Adipocyte (in vitro differentiated cells): ENCODE measurements at regions not wholly inside any gene's neighbourhood (a gene's known extent, or its start where the extent isn't known, plus 50 kb on each side); places are given as distances from the start of the nearest gene placed in this dataset.

Experiments used
- DNase-seq: peaks from one replicate; pipeline ENCODE4 v3.0.0-alpha.2; 2015; ENCODE audit warnings: low read depth
- H3K27me3 ChIP-seq: replicated peaks from 2 replicates; pipeline ENCODE4 v1.7.0; 2013; ENCODE audit warnings: mild to moderate bottlenecking, low read length, moderate library complexity; ENCODE audit not compliant: control insufficient read depth, insufficient read depth
- H3K36me3 ChIP-seq: 2 replicates; pipeline ENCODE4 v1.7.0; 2013; ENCODE audit warnings: low read length, mild to moderate bottlenecking, moderate library complexity; ENCODE audit not compliant: control insufficient read depth, insufficient read depth, severe bottlenecking
- H3K4me1 ChIP-seq: 2 replicates; pipeline ENCODE4 v1.7.0; 2013; ENCODE audit warnings: mild to moderate bottlenecking, low read length, moderate library complexity; ENCODE audit not compliant: control insufficient read depth, insufficient read depth
- H3K4me3 ChIP-seq: 2 replicates; pipeline ENCODE4 v1.7.0; 2013; ENCODE audit warnings: mild to moderate bottlenecking, low read length, moderate library complexity
- H3K9ac ChIP-seq: 2 replicates; pipeline ENCODE4 v1.7.0; 2013; ENCODE audit warnings: mild to moderate bottlenecking, low read length, moderate library complexity
- H3K9me3 ChIP-seq: 2 replicates; pipeline ENCODE4 v1.7.0; 2013; ENCODE audit warnings: mild to moderate bottlenecking, low read length, moderate library complexity; ENCODE audit not compliant: control insufficient read depth

DNA sequence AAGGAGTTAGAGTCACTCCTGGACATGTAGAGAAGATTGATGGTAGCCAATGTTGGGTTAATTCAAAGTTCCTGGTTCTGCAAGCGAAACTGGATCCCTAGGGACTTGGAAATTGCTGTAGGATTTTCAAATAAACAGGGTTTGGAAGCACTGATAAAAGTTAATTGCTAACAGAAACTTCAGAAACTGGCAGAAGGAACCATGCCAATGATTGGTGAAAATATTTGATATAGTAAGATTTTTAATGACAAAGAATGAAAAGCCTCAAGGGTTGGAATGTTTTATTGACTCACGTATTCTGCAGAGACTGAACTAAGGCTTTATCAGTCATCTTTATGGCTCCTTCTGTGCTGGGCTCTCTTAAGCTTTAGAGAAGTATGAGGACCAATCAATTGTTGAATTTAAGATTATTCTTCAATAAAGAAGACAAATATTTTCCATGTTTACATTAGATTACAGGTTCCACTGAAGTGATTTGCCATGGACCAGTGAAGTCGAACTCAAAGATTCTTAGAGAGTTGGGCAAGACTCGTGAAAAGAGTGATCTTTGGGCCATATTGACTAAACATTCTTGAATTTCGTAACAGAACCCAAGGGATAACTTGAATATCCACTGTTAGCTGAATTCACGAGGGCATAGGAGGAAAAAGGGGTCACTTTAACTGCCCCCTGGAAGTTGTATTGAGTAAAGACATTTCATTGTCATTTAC lies 371.4 kb downstream of the HDGFL1 start:
- Histone ChIP-seq H3K36me3 (no peaks in the 10 kb centered on the region), H3K4me1 (peaks cover 19% of the 10 kb centered on the region), H3K9ac (no peak overlapping the region), H3K9me3 (no peaks in the 10 kb centered on the region), H3K27me3 (no peaks in the 10 kb centered on the region), H3K4me3 (peak overlapping the region; percentile 48)
- peak; percentile 83 for DNase-seq

DNA sequence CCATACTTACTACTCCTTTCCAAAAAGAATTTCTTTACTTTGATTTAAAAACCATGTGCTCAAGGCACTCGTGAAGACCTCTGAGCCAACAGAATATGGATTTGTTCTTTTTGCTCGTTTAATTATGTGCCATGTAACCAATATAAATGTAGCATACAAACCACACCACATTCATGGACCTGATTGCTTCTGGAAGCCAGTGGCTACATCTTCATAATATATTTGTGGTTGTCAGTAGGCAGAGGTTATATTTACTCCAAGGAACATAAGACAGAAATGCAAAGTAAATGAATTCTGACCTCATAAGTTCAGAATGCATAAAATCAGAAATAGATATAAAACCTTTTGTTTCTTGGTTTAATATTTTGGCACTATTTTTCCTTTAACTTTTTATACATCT lies 373.0 kb downstream of the HDGFL1 start:
- Histone ChIP-seq H3K4me3 (no peak overlapping the region), H3K4me1 (peaks cover 19% of the 10 kb centered on the region), H3K9ac (no peak overlapping the region), H3K27me3 (no peaks in the 10 kb centered on the region), H3K9me3 (no peaks in the 10 kb centered on the region), H3K36me3 (no peaks in the 10 kb centered on the region)
- DNase-seq = no peak

DNA sequence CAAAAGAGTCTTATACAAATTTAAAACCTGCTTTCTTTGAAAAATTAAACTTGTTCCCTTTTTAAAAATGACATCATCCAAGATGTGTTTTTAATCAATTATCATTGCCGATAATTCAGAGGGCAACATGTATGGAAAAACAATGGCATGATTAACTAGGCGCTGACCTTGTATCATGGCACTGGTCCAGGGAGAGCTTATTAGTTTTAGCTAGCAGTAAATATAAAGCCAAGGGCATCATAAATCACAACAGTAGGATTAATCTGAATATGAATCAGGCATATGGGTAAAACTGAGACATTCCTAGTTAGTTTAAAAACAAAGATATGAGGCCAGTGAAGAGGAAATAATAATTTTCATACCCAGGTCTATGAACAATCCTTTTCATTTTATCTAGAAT lies 374.0 kb downstream of the HDGFL1 start:
- H3K9me3 ChIP-seq = no peaks in the 10 kb centered on the region
- peaks cover 19% of the 10 kb centered on the region for H3K4me1 ChIP-seq
- H3K4me3 ChIP-seq = no peak overlapping the region
- no peak for DNase-seq
- H3K27me3 ChIP-seq = no peaks in the 10 kb centered on the region
- no peaks in the 10 kb centered on the region for H3K36me3 ChIP-seq
- H3K9ac ChIP-seq = no peak overlapping the region

DNA sequence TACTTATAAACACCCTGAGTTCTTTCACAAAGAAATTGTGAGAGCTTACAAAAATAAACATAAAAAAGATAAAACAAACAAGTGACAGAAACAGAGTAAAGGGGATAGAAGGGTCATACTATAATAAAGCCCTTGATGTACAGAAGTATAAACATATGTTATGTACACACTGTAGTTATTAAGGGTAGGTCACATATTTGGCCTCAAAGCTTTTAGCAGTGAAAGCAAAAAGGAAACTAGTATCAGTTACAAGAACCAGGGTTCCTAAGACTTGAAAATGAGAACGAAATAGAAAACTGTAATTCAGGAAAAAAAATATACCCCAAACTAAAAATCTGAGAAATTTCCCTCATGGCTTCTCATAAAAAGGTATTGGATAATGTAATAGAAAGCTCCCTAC lies 380.6 kb downstream of the HDGFL1 start:
- H3K27me3 ChIP-seq = no peaks in the 10 kb centered on the region
- no peak overlapping the region for H3K9ac ChIP-seq
- no peaks in the 10 kb centered on the region for H3K9me3 ChIP-seq
- no peaks in the 10 kb centered on the region for H3K36me3 ChIP-seq
- no peak for DNase-seq
- H3K4me1 ChIP-seq = peaks cover 1% of the 10 kb centered on the region
- H3K4me3 ChIP-seq = no peak overlapping the region

DNA sequence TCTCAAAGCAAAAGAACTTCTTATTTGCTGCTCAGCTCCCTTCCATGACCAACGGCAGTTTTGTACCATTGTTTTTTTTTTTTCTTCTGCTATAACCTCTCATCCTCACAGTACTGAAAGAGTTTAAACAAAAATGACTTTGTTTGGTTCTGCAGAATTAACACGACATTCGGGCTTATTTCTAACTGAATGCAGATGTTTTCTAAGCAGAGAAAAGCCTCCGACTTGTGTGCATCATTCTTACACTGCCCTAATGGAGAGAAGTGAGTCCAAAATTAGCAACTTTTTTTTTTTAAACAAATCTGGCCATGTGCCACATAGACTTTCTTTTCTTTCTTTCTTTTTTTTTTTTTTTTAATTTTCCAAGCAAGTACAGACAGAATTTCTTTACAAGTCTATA lies 382.7 kb downstream of the HDGFL1 start:
- H3K27me3 ChIP-seq = no peaks in the 10 kb centered on the region
- H3K9me3 ChIP-seq = no peaks in the 10 kb centered on the region
- H3K4me1 ChIP-seq = peaks cover 5% of the 10 kb centered on the region
- no peaks in the 10 kb centered on the region for H3K36me3 ChIP-seq
- no peak overlapping the region for H3K4me3 ChIP-seq
- peak; percentile 65 for DNase-seq
- no peak overlapping the region for H3K9ac ChIP-seq

DNA sequence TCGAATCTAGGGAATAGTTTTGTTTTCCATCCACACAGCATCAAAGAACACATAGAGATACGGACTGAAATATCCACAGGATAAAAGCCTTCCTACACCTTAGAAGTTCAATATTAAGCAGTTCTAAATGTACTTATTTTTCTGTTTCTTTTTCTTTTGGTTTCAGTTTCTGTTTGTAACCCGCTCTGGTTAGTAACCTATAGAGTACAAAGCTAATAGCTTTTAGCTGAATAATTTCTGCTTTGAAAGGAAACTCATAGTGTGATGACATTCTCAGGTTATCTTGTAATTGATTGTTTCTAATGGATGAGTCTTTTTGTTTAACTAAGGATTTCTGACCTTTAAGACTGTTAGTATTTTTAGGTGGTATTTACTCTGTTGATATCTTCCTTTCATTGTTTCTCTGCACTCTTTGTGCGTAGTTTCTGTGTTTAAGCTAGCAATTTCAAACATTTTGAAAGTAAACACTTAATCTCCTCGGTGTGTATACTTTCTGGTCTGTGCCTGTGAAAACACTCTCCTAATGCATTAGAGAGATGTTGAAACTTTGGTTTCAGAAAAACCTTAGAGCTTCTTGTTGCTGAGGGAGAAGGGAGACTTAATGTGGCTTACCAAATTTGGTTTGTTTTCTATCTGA lies 385.5 kb downstream of the HDGFL1 start:
- Histone ChIP-seq H3K9ac (peak overlapping the region; percentile 54), H3K4me1 (peaks cover 5% of the 10 kb centered on the region), H3K27me3 (no peaks in the 10 kb centered on the region), H3K36me3 (no peaks in the 10 kb centered on the region), H3K4me3 (peak overlapping the region; percentile 63), H3K9me3 (no peaks in the 10 kb centered on the region)
- DNase-seq = peak; percentile 58

DNA sequence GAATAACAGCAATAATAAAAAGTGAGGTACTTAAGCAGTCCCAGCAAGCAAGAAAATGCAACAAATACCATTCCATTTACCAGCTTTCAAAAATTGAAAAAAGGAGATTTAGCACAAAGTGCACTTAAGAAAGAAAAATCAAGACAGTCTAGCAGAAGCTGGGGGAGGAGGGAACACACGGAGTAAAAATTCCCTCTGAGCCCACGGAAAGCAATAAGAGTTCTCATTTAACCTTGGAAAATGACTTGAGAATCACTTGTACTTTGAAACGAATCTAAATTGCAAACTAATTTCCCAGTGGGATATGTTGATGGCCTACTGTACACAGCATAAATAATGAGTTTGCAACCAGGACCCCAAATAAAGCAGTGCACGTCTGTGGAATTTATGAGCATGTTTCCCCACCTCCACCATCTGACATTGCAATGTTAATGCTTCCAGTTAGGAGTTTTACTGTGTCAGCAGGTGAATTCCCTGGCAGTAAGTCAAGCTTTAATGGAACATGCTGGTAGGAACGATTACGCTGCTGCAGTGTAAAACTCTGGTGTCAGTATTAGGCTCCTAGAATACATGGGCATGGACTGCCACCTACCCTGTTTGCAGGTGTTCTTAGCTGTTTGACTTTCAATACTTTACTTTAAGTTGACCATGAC lies 386.8 kb downstream of the HDGFL1 start:
- no peak overlapping the region for H3K9ac ChIP-seq
- H3K27me3 ChIP-seq = no peaks in the 10 kb centered on the region
- H3K4me1 ChIP-seq = peaks cover 5% of the 10 kb centered on the region
- H3K9me3 ChIP-seq = no peaks in the 10 kb centered on the region
- DNase-seq = no peak
- no peak overlapping the region for H3K4me3 ChIP-seq
- no peaks in the 10 kb centered on the region for H3K36me3 ChIP-seq

DNA sequence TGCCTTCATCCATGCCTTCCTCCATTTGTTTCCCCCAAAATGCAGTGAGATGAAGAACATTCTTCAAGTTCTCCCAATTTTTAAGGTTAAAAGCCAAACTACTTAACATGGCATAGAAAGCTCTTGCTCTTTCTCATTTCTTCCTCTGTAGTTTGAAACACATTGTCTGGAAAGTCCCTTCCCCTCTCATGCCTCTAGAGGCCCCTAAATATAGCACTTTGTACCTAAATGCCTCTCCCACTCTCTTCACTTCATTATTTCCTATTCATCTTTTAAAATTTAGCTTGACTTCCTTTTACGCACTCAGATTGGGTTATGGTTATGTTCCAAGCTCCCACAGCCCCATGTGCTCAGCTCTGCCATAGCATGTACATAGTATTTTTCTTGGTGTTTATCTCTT lies 389.3 kb downstream of the HDGFL1 start:
- Histone ChIP-seq H3K4me3 (no peak overlapping the region), H3K36me3 (no peaks in the 10 kb centered on the region), H3K4me1 (peaks cover 5% of the 10 kb centered on the region), H3K9ac (no peak overlapping the region), H3K27me3 (no peaks in the 10 kb centered on the region), H3K9me3 (no peaks in the 10 kb centered on the region)
- no peak for DNase-seq

DNA sequence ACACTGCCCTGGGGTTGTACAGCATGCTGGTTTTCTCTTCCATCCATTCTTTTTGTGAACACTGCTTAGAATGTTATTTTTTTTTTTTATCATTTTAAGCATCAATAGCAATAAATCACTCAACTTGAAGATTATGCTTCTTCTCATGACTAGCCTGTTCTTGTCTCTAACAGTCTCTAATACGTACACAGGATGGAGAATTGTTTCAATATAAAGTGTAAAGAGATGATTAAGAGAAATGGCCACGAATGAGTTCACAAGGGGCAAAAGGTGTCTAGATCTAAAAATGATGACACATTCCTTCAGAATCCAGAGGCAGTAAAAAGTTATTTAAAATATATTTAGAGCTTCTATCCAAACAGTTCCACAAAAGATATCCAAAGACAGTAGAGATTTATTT lies 390.2 kb downstream of the HDGFL1 start:
- no peak for DNase-seq
- Histone ChIP-seq H3K36me3 (no peaks in the 10 kb centered on the region), H3K9me3 (no peaks in the 10 kb centered on the region), H3K4me1 (peaks cover 5% of the 10 kb centered on the region), H3K27me3 (no peaks in the 10 kb centered on the region), H3K4me3 (no peak overlapping the region), H3K9ac (no peak overlapping the region)

DNA sequence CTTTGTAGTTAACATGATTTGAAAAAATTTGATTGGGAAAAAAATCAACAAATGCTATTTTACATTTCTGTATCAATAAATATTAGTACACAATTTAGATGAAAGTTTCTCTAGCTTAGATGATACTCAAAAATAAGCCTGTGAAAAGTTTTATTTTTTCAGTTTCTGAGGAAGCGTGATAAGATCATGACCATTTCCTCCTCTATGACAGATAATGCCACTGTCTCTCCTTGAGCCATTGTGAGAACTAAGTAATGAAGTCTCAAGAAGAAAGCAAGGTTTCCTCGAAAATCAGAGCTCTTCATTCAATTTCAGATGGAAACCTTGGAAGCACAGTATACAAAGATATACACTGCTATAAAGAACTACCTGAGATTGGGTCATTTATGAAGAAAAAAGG lies 395.0 kb downstream of the HDGFL1 start:
- H3K36me3 ChIP-seq = no peaks in the 10 kb centered on the region
- H3K27me3 ChIP-seq = no peaks in the 10 kb centered on the region
- H3K4me3 ChIP-seq = no peak overlapping the region
- no peak overlapping the region for H3K9ac ChIP-seq
- no peaks in the 10 kb centered on the region for H3K9me3 ChIP-seq
- no peak for DNase-seq
- H3K4me1 ChIP-seq = no peaks in the 10 kb centered on the region

DNA sequence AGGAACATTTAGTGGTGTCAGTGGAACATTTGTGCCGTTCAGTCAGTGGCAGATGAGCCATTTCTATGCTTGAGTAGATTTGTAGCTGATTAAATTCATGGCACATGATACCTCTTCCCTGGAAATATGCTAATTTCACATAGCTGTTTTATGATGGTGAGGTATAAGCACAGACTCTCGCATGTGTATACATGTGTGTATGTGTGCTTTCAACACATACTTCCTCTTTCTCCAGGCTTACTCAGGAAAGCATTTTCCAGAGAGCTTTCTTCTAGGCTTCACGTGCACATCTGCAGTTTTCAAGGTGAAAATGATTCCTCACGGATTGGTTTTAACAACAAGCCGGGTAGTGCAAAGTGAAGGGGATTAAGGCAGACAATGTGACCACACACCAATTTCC lies 396.5 kb downstream of the HDGFL1 start:
- H3K9ac ChIP-seq = no peak overlapping the region
- no peak overlapping the region for H3K4me3 ChIP-seq
- no peaks in the 10 kb centered on the region for H3K4me1 ChIP-seq
- H3K27me3 ChIP-seq = no peaks in the 10 kb centered on the region
- no peak for DNase-seq
- no peaks in the 10 kb centered on the region for H3K36me3 ChIP-seq
- H3K9me3 ChIP-seq = no peaks in the 10 kb centered on the region
